Hepatocyte (in vitro differentiated cells): ENCODE measurements at regions not wholly inside any gene's neighbourhood (a gene's known extent, or its start where the extent isn't known, plus 50 kb on each side); places are given as distances from the start of the nearest gene placed in this dataset.

ENCODE experiments used
- CTCF ChIP-seq: fragments of 200-600 bp; sonication (generic); IDR thresholded peaks from 2 replicates; pipeline ENCODE4 v1.5.1; 2016; ENCODE audit warnings: antibody characterized with exemption, mild to moderate bottlenecking; ENCODE audit not compliant: poor library complexity
- EZH2 ChIP-seq: fragments of 200-600 bp; sonication (generic); IDR thresholded peaks from 2 replicates; pipeline ENCODE4 v1.6.1; 2016; ENCODE audit warnings: antibody characterized with exemption, mild to moderate bottlenecking, borderline replicate concordance

GRCh38 chr18:48485828-48486405, 52.9 kb upstream of the CTIF start:
- TF ChIP-seq CTCF (no peak), EZH2 (no peak)
